UCSD-AML1 (cell line): ENCODE measurements at regions not wholly inside any gene's neighbourhood (a gene's known extent, or its start where the extent isn't known, plus 50 kb on each side); places are given as distances from the start of the nearest gene placed in this dataset.
"Not testable (repeated sequence)": the region's sequence is repeated elsewhere in the genome, so short reads cannot be mapped to it uniquely, and the experiment has no call there.

Source experiments
- DNase-seq: peaks from one replicate; lab custom pipeline; 2025; ENCODE audit not compliant: unreplicated experiment; lab: John Stamatoyannopoulos, UW

- DNase-seq = no peak
Observed at GRCh38 chr7:130943336-130943901, 209.4 kb upstream of the KLF14 start.

GRCh38 chr7:130943981-130944380 lies 210.0 kb upstream of the KLF14 start:
- DNase-seq = no peak

DNA sequence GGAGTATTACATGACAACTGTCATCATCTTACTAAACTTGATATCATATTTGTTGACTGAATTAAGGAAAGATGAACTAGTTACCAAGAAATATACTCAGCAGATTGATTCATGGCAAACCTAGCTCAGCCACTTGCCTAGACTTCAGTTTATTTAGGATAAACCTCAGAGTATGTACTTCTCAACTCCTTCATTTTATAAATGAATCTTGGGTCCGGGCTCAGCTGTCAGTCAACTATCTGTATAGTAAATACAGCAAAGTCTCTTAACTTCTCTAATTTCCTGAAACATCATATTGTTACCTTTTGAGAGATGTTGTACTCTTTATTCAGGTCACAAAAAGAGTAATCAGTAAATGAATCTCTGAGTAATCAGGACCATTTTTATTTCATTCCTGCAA lies 211.0 kb upstream of the KLF14 start:
- DNase-seq = no peak

GRCh38 chr7:130945411-130945811 lies 211.4 kb upstream of the KLF14 start:
- no peak for DNase-seq

GRCh38 chr7:130946114-130946513 lies 212.1 kb upstream of the KLF14 start:
- DNase-seq = no peak

DNA sequence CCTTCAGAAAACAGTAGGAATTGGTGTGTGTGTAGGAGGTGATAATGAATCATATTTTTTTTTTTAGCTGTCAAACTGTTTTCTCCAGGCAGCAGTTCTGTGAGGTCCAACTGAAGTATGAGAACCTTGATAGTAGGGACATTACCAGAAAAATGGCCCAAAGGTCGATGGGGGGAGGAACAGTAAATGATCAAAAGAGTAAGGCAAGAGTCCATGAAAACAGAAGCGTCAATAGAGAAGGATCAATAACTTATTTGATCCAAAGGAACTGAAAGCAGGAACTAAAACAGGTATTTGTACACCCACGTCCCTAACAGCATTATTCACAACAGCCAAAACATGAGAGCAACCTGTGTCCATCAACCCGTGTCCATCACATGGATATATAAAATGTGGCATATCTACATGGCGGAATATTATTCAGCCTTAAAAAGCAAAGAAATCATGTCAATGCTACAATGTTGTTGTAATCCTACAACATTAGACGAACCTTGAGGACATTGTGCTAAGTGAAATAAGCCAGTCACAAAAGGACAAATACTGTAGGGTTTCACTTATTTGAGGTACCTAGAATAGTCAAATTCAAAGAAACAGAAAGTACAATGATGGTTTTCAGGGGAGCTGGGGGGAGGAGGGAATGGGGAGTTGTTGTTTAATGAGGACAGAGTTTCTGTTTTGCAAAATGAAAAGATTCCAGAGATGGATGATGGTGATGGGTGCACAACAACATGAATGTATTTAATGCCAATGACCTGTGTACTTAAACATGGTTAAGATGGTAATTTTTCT lies 214.0 kb upstream of the KLF14 start:
- DNase-seq = no peak

- DNase-seq = no peak
Observed at GRCh38 chr7:130948822-130949221, 214.8 kb upstream of the KLF14 start.

GRCh38 chr7:130949550-130949949 lies 215.5 kb upstream of the KLF14 start:
- no peak for DNase-seq

- DNase-seq = no peak
Observed at GRCh38 chr7:130950054-130950453, 216.0 kb upstream of the KLF14 start.

DNA sequence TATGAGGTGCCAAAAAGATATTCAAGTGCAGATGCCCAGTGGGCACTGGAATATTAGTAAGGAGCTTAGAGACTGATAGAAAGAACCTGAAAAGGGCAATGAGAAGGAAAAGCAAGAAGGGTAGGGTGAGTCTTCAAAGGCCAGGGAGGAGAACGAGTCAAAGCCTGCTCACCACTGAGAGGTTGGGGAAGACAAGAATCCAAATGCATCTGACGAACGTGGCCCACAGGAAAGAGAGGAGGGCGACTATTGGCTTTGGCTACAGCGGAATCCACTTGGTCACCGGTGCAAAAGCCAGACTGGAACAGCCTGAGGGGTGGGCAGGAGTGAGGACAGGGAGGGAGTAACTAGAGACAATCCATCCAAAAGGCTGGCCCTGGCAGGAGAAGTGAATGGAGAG lies 216.7 kb upstream of the KLF14 start:
- no peak for DNase-seq

DNA sequence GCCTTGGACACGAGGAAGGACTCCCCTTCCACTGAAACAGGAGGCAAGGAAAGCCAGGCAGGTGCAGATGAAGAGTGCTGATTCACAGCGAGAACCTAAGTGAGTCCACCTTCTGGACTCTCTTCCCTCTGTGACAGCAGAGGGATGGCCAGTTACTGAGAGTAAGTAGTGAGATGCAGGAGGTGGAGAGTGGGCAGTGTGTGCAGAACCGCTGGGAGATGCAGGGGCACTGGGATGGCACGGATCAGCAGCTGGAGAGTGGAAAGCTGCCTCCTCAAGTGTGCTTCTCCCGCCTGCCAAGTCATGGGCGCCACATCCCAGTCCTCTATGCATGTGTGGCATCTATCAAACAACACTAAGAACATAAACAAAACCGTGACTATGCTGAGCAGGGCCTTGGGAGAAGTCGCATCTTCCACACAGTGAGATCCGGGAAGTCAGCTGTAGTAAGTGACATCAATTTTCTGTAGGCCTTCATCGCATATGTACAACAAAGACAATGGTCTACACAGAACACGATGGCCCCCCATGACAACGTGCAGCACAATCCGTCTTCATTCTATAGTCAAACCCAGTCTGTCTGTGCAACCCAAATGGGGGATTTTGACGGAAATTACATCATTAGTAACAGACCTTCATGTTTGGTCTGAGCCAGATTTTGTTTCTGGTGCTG lies 217.4 kb upstream of the KLF14 start:
- no peak for DNase-seq

GRCh38 chr7:130951976-130952876 lies 218.2 kb upstream of the KLF14 start:
- no peak for DNase-seq

GRCh38 chr7:130953196-130953595 lies 219.2 kb upstream of the KLF14 start:
- no peak for DNase-seq

GRCh38 chr7:130954918-130955564 lies 221.0 kb upstream of the KLF14 start:
- no peak for DNase-seq

DNA sequence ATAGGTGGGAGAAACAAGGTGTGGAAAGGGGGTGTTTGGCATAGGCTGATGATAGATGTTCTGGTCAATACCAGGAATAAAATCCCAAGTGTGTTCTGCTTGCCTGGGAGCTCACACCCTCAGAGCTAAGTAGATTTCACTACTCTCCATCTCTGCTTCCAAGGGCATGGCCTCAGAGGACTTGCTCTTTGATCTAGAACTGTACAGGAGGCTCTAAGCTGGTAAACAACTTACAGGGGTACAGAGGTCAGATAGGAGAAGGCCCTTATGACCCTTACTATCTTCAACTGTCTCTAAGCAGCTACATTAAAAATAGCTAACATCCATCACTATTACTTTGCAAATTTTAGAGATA lies 221.5 kb upstream of the KLF14 start:
- DNase-seq = no peak

DNA sequence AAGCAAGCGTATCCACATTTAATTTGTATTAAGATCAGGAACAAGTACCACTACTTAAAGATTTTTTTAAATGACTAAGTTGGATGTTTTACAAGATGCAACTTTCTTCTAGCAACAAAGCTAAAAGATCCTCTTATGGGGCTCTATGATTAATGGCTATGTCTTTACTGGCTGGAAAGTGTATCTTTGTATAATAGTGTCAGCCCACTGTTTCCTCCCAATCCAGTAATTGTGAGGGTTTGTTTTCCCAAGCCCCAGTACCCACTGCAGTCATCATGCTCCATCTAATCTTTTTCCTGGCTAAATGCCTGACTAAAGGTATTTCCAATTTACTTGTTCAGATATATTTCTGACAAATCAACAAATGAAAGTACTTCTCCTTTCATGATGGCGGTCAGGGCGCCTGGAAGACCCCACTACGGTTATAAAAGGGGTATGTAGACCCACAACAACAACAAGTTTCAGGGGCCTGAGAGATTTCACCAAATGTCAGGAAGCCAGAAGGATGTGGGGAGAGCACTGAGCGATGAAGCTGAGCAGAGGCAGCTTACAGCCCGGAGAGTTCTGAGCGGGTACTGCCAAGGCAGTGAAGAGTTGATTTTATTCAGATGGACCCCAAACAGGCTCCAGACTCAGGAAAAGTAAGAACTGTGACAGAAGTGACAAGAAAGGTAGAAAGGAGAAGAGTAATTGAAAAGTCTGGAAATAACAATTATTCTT lies 222.6 kb upstream of the KLF14 start:
- no peak for DNase-seq

- DNase-seq = no peak
Observed at GRCh38 chr7:130957137-130957513, 223.1 kb upstream of the KLF14 start.

DNA sequence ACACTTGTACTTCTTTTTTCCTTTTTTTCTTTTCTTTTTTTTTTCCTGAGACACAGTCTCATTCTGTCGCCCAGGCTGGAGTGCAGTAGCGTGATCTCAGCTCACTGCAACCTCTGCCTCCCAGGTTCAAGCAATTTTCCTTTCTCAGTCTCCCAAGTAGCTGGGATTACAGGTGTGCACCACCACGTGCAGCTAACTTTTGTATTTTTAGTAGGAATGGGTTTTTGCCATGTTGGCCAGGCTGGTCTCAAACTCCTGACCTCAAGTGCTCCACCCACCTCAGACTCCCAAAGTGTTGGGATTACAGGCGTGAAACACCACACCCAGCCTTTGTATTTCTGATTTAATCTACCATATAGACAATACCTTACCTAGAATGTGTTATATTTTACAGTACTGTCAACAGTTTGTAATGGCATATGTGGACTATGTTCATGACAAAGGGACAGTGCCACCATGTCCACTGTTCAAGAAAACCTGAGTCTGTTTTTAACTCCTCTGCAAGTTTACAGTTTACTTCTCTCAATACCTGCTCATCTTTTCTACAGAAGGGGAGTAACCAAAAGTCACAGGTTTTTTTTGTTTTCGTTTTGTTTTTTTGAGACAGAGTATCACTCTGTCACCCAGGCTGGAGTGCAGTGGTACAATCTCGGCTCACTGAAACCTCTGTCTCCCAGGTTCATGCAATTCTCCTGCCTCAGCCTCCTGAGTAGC lies 223.9 kb upstream of the KLF14 start:
- DNase-seq = not testable (repeated sequence)

DNA sequence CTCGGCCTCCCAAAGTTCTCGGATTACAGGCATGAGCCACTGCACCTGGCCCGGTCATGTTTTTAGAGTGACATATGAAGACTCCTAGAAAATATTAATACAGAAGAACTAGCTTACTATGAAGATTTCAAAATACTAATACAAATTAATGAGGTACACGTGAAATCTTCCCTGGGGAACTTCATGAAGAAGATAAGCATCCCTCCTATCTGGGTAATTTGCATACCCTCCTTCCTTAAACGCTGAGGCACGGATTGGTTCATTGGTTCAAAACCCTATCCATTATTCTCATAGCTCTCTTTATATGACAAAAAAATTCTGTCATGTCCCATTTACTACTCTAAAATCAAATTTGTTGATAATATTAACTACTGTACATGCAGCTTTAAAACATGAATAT lies 224.8 kb upstream of the KLF14 start:
- DNase-seq = no peak

DNA sequence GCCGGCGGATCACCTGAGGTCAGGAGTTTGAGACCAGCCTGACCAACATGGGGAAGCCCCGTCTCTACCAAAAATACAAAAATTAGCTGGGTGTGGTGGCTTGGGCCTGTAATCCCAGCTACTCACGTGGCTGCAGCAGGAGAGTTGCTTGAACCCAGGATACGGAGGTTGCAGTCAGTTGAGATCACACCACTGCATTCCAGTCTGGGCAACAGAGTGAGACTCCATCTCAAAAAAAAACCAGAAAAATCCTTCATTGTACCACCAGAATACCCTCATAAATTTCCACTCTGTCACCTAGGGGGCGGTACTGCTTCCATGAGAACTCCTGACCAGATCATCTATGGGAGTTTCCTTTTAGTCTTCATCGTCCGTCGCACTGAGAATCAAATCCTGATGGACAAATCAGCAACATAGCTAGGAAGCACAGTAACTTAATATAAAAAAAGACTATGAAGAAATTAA lies 225.8 kb upstream of the KLF14 start:
- no peak for DNase-seq
